CD4-positive, alpha-beta T cell treated with Interferon gamma for 1 hour (primary cell): ENCODE measurements at regions not wholly inside any gene's neighbourhood (a gene's known extent, or its start where the extent isn't known, plus 50 kb on each side); places are given as distances from the start of the nearest gene placed in this dataset.
"Not testable (repeated sequence)": the region's sequence is repeated elsewhere in the genome, so short reads cannot be mapped to it uniquely, and the experiment has no call there.

ENCODE experiments used
- DNase-seq: peaks from one replicate; pipeline ENCODE4 v3.0.0-alpha.2; 2020

DNA sequence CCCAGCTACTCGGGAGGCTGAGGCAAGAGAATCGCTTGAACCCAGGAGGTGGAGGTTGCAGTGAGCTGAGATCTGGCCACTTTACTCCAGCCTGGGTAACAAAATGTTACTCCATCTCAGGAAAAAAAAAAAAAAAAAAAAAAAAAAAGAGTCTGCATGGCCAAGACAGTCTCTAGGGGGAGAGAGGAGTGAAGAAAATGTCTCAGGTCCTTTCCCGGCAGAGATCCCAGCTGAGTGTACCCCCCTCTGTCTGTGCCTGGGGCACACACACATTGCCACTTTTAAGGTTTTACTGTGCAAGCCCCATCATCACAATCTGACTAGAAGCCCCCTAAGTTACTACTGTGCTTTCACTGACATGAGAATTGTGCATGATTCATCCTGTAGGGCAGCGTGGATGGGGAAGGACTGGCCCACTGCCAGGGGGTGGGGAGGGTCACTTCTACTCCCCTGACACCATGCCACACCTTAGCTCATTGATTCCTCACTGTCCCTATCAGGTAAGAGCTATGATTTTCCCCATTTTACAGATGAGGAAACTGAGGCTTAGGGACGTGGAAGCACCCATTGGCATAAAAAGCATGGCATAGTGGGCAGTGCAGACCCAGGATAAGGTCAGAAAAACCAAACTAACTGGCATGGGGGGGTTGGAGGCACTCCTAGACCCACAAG is 102.3 kb upstream of the LARP1 start:
- DNase-seq: no peak

DNA sequence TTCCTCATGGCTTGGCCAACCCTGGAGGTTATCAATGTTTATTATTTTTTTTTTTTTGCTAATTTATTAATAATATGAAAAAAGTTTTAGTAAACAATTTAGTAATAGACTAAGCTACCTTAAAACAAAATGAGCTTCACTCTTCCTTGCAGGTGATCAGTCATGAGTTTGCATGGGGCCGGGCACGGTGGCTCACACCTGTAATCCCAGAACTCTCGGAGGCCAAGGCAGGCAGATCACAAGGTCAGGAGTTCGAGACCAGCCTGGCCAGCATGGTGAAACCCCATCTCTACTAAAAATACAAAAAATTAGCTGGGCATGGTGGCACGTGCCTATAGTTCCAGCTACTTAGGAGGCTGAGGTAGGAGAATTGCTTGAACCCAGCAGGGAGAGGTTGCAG is 103.4 kb upstream of the LARP1 start:
- not testable (repeated sequence) for DNase-seq

DNA sequence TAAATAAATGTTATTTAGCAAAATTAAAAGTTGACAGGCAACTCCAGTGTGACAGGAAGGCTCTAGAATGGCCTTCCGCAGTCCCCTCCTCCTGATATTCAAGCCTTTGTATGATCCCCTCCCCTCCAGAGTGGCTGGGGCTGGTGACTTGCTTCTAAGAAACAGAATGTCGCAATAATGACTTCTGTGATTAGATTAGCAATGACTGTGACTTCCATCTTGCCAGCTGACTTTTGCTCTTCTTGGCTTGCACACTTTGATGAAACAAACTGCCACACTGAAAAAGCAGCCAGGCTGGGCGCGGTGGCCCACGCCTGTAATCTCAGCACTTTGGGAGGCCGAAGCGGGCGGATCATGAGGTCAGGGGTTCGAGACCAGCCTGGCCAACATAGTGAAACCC is 106.5 kb upstream of the LARP1 start:
- DNase-seq: no peak

DNA sequence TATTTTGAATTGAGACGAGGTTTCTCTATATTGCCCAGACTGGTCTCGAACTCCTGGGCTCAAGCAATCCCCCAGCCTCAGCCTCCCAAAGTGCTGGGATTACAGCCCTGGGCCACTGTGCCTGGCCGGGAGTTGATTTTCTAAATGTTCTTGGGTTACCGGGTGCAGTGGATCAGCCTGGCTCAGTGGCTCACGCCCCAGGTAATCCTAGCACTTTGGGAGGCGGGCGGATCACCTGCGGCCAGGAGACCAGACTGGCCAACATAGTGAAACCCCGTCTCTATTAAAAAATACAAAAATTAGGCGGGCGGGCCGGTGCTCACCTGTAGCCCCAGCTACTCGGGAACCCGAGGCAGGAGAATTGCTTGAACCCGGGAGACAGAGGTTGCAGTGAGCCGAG is 106.9 kb upstream of the LARP1 start:
- no peak for DNase-seq

DNA sequence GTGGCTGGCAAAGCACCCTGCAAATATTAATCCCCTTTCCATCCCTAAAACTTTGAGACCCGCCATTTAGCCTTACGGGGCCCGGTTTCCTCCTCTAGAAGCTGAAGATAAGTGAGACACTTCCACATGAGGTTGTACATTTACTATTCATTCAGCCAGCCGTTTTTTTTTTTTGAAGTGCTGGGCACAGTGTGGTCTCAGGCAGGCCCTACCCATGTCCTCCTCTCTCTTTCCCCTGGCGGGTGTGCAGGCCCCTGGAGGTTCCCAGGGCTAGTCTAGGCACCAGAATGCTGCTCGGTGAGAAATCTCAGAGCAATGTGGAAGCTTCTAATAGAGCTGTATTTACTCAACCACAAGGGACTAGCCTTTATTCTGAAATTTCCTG is 107.4 kb upstream of the LARP1 start:
- DNase-seq: no peak

DNA sequence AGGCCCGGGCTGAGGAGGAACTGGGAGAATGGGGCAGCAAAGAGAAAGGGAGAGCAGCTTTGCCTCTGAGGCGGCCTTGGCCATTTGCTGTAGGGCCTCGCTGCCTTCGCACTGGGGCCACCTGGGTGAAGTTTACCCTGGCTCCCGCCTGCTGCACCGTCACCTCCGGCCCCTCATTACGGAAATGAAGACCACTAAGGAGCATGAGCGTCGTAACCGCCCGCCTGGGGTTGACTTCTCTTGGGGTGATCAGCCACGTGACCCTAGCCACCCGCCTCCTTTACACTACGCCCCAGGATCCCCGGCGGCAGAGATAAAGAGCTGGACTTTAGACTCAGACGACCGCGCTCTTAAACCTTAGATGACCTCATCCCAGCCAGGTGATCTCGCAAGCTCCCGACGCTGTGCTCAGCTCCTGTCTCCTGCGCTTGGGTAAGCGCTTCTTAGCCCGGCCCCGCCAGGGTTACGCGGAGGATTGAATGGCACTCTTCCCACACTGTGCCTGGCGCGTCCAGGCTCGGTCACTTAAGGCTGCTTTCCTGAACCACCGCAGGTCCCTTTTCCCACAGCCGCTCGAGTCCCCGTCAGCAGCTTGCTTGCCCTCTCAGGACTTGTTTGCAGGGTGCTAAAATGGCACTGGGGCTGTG is 107.9 kb upstream of the LARP1 start:
- DNase-seq: peak; percentile 12

DNA sequence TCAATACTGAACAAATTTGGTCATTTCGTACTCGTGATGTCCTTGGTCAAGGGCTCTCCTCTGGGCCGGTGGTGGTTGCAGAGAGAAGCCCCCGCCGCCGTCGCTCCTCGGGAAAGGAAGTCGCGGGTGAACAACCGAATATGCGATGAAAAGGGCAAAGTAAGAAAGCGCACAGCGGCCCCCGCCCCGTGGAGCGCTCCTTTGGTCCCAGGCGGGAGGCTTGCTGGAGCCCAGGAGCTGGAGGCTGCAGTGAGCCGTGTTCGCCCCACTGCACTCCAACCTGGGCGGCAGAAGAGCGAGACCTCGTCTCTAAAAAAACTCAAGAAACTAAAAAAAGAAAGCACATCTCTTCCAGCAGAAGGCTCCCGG is 108.4 kb upstream of the LARP1 start:
- DNase-seq: no peak

DNA sequence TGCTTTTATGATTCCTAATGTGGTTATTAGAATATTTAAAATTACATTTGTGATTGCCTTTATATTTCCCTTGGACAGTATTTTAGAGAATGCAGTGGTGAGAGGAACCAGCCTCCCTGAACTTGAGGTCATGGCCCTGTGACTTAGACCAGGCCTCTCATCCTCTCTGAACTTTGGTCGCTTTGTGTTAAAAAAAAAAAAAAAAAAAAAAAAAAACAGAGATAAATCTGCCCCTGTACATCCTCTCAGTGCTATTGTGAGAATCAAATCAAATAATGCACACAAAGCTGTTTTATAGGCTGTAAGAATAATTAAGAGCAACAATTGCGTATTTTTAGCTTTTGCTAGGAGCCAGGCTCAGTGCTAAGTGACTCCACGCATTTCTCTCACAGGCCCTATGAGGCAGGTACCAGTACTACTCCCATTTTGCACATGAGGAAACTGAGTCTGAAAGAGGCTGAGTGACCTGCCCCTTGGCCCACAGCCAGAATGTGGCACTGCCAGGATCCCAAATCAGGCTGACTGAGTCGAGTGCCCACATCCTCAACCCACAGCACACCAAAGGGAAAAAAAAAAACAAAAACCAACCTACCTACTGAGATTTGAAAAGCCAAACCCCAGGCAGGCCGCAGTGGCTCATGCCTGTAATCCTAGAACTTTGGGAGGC is 110.3 kb upstream of the LARP1 start:
- DNase-seq: no peak

DNA sequence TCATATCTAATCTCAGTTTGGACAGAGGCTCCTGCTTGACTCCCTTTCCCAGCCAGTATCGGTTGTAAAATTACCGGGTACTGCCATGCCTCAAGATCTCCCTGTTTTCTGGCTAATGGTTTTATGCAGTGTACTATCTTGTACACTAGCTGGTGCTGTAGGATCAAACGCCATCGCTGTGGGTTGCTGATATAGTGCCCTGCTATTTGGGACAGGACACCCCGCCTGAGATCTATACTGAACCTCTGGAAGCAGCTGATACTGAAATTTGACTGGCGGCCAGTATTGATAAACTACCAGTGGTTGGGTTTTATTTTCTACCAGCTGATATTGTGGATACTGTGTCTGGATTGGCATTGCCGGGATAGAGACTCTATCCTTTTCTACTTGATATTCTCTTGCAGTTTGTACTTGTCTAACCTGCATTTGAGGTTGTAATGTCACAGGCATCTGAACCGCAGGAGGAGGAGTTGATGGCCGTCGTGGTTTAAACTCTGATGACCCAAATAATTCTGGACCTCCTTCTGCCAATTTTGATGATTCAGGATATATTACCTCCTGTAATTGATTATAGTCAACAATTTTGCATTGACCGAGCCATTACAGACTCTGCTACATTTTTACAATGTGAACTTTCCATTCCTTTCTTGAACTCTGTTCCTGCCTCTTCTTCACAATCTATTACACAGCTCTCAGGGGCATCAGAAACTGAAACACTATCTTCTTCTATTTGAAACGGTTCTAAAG is 112.5 kb upstream of the LARP1 start:
- DNase-seq: no peak

DNA sequence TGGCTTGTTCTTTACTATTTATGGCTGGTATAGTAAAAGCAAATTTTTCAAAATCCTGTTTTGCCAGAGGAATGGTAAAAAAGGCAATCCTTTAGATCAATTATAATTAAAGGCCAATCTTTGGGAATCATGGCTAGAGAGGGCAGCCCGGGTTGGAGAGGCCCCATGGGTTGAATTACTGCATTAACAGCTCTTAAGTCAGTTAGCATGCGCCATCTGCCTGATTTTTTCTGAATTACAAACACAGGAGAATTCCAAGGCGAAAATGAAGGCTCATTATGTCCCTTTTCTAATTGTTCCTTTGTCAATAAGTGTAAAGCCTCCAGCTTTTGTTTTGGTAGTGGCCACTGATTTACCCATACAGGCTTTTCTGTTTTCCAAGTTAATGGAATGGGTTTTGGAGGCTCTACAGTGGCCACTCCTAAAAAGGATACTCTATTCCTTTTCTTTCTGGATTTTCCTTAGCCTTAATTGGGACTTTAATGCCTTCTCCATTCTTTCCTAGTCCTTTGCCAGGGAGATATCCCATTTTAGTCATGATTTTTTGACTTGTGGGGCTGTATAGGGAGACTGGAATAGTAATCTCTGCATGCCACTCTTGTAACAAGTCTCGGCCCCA is 114.9 kb upstream of the LARP1 start:
- DNase-seq: not testable (repeated sequence)

DNA sequence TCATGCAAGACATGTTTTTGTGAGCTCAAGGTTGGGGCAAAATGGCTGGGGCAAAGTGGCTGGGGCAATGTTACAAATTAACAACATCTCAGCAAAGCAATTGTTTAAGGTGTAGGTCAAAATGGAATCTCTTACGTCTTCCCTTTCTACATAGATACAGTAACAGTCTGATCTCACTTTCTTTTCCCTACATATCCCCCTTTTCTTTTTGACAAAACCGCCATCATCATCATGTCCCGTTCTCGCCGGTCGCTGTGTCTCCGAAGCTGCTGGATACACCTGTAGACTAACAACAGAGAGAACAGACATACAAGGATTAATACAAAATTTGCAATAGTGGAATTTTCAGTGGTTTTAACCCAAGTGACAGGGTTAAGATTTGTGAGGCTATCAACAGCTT is 118.4 kb upstream of the LARP1 start:
- not testable (repeated sequence) for DNase-seq

DNA sequence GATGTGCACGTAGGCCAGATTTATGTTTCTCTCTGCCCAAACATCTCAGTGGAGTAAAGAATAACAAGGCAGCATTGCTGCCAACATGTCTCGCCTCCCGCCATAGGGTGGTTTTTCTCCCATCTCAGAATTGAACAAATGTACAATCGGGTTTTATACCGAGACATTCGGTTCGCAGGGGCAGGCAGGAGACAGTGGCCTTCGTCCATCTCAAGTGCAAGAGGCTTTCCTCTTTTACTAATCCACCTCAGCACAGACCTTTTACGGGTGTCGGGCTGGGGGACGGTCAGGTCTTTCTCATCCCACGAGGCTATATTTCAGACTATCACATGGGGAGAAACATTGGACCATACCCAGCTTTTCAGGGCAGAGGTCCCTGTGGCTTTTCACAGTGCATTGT is 118.9 kb upstream of the LARP1 start:
- DNase-seq: not testable (repeated sequence)

DNA sequence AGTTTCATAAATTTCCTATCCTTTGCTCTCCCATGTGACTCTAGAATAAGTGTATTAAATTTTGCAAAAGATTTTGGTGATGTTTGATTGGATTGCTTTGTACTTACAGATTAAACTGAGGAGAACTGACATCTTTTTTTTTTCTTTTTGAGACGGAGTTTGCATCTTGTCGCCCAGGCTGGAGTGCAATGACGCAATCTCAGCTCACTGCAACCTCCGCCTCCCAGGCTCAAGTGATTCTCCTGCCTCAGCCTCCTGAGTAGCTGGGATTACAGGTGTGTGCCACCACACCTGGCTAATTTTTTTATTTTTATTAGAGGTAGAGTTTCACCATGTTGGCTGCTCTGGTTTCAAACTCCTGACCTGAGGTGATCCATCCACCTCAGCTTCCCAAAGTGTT is 121.4 kb upstream of the LARP1 start:
- DNase-seq: not testable (repeated sequence)

DNA sequence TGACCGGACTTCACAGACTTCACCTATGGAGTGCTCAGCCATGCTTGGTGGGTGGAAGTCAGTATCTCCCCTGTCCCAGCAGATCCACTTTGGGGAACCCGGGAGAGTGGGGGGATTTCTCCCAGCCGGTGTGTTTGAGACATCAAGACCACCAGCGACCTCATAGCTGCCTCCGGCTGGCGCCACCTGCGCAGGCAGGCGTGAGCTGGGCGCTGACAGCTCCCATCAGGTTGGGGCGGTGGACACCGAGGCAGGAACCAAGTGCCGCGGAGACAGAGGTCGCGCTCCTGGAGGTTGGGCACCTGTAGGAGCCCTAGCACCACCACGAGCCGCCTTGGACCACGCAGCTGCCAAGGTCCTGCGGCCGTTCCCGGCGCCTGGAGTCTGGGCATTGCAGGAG is 124.0 kb upstream of the LARP1 start:
- no peak for DNase-seq

DNA sequence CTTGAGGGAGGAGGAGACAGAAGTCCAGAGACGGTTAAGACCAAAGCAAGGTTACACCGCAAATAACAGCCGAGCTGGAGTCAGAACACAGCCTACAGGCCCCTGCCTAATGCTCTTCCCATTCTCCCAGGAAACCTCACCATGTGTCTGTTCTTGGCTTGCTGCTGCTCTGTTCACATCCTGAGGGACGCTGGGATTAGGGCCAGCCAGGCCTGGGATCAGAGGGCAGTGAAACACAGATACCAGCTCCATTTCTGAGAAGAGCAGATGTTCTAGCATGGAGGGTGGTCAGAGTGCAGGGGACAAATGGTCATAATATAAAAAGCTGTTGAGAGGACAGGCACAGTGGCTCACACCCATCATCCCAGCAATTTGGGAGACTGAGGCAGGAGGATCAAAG is 124.8 kb upstream of the LARP1 start:
- no peak for DNase-seq

DNA sequence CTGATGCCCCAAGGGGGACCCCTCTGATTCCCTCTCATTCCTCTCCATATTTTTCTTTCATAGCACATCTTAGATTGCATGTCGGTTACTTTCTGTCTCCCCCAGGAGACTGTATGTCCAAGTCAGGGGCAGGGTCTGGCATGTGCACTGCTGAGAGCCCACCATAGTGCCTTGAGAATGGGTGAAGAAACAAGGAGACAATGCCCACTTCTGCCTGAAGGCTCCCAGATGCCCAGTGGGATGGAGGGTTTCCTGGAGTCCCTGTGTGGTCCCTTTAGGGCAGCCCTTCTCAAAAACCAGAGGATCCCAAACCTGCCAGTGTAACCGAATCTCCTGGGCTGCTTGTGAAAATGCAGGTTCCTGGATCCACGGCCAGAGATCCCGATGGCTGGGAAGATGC is 126.5 kb upstream of the LARP1 start:
- no peak for DNase-seq

DNA sequence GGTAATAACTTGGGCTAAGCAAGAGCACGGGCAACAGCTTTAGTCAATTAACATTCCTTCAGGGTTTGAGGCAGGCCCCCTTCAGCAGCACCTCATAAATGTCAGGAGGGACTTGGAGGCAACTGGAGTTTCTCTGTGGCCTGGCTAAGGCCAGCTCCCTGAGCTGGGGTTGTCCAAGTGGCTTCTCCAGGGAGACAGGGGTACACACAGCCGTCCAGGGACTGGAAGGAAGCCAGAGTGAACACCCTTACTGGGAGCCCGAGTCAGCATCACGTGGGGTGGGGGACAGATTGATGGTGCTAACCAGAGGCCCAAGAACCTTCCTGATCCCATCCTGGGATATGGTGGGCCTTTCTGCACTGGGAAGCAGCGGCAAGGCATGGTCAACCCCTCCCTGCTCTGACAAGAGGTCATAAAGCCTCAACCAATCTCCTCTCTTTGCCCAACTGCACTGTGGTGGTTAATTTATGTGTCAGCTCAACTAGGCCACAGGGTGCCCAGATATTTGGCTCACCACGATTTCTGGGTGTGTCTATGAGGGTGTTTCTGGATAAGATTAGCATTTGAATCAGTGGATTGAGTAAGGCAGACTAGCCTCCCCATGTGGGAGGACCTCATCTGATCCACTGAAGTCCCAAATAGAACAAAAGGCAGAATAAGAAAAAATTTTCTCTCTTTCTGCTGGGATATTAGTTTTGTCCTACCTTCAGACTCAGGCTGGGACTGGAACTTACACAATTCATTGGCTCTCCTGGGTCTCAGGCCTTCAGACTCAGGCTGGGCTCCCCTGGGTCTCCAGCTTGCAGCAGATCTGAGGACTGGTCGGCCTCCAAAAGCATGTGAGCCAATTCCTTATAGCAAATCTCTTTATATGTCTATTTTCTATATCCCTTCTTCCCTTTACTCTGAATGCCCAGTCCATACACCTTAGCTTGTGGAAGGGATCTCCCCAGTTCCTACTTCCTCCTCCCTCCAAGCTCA is 127.2 kb upstream of the LARP1 start:
- DNase-seq: no peak

DNA sequence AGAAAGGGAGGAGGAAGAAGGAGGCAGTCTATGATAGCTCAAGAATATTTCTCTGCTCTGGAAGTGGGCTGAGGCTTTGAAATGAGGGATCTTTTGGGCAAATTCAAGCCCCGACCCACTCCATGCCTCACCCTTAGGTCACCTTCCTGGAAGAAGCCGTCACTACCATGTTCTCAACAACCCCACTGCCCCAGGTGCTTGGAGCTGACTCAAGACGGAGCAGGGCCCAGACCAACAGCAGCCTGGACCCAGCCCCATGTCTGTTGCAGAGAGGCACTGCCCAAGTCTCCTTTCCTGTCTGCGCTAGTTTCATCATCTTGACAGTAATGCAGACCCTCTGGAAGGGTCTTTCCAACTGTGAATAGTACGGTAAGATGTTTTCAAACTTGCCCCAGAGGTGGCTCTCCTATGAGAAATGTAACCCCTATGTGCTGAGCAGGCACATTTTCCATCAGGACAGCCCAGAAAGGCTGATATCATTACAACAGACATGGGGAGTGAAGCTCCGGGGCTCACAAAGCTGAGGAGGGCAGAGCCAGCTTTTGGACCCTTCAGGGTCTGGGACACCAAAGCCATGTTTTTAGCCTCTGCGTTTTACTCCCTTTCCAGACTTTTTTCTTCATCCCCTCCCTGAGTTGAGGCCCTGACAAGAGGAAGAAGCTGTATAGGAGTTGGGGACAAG is 128.2 kb upstream of the LARP1 start:
- no peak for DNase-seq

DNA sequence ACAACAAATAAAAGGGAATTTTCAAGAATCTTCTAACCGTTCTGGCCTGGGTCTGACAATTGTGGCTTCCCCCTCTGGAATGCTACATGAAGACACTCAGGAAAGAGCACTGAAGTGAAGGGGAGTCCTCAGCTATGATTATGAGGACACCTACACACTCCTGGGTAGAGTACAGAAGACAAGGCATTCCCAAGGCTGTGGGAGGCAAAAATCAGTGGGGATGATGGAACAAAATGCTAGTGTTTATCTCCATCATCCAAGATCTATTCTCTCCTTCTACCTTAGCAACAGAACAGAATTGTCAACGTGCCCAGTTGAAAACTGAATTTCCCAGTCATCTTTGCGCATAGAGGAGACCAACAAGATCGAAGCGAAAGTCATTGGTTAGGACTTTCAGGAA is 130.1 kb upstream of the LARP1 start:
- no peak for DNase-seq

DNA sequence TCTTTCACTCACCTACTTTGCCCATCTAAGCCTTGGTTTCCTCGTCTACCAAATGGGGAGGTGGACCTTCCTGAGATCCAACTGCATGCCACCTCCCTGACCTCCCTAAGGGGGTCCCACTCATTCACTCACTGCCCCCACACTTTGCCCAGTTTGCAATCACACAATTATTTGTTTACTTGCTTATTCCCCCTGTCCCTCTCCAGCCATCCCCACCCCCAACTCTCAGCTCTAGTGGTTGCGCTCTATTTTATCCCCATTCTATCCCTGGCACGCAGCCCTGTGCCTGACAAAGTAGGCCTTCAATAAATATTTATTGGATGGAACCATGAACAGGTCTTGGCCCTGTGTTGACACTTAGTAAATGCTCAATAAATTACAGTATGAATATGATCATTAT is 130.8 kb upstream of the LARP1 start:
- DNase-seq: no peak

DNA sequence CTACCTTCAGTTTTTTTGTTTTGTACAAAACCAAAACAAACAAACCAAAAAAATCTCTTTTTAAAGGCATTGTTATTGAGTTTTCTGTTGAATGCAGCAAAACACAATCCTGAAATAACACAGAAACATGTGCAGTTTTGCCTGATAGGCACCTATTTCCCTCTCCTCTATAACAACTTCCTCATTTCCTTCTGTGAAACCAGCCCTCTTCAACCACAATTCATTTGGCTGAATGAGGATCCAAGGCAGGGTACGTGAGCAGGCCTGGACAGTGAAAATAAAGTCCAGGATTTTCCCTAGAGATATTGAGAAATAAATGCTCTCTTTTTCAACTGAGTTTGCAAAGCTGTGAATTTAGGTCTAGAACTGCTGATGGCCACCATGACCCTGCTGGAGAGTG is 134.8 kb upstream of the LARP1 start:
- DNase-seq: no peak

DNA sequence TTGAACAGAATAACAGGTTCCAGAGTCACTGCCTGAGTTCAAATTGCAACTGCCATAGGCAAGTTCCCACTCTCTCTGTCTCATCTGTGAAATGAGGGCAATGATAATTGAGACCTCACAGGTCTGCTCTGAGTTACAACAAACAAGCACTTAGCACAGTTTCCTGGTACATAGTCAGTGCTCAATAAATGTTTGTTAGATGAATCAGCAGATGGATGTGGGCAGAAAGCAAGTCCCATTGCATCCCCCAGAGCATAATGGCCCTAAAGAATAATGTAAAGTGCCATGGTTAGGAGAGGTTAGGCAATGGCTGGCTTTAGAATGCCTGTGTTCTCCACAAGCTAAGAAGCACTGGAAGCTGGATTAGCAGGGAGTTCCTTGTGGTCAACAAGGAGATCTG is 136.5 kb upstream of the LARP1 start:
- no peak for DNase-seq
